ENCODE measurements at regions not wholly inside any gene's neighbourhood (a gene's known extent, or its start where the extent isn't known, plus 50 kb on each side); places are given as distances from the start of the nearest gene placed in this dataset.
A peak's percentile ranks its signal among the peaks of the same experiment; 100 is the strongest.

- DNase-seq: no peak
Measured at GRCh38 chr5:125302577-125302976, 556.1 kb upstream of the ZNF608 start.

- DNase-seq: no peak
Measured at GRCh38 chr5:125306741-125307140, 560.3 kb upstream of the ZNF608 start.

GRCh38 chr5:125310749-125311148 lies 564.3 kb upstream of the ZNF608 start:
- DNase-seq: no peak

- DNase-seq: no peak
Measured at GRCh38 chr5:125311743-125312142, 565.3 kb upstream of the ZNF608 start.

- DNase-seq: no peak
Measured at GRCh38 chr5:125313555-125313954, 567.1 kb upstream of the ZNF608 start.

GRCh38 chr5:125315306-125315705 lies 568.9 kb upstream of the ZNF608 start:
- DNase-seq: no peak

- no peak for DNase-seq
Measured at GRCh38 chr5:125316391-125316790, 570.0 kb upstream of the ZNF608 start.

GRCh38 chr5:125316915-125317535 lies 570.6 kb upstream of the ZNF608 start:
- no peak for DNase-seq

- no peak for DNase-seq
Measured at GRCh38 chr5:125317536-125317995, 571.1 kb upstream of the ZNF608 start.

GRCh38 chr5:125321654-125322053 lies 575.2 kb upstream of the ZNF608 start:
- no peak for DNase-seq

- DNase-seq: no peak
Measured at GRCh38 chr5:125323613-125324012, 577.2 kb upstream of the ZNF608 start.

- no peak for DNase-seq
Measured at GRCh38 chr5:125325488-125326149, 579.2 kb upstream of the ZNF608 start.

- DNase-seq: peak; percentile 49
Measured at GRCh38 chr5:125326150-125326510, 579.7 kb upstream of the ZNF608 start.

- DNase-seq: no peak
Measured at GRCh38 chr5:125327676-125328075, 581.2 kb upstream of the ZNF608 start.

- DNase-seq: no peak
Measured at GRCh38 chr5:125331987-125332598, 585.7 kb upstream of the ZNF608 start.

GRCh38 chr5:125333416-125333815 lies 587.0 kb upstream of the ZNF608 start:
- DNase-seq: no peak

- no peak for DNase-seq
Measured at GRCh38 chr5:125336401-125336800, 590.0 kb upstream of the ZNF608 start.

GRCh38 chr5:125337294-125337693 lies 590.9 kb upstream of the ZNF608 start:
- no peak for DNase-seq

GRCh38 chr5:125338440-125339174 lies 592.2 kb upstream of the ZNF608 start:
- no peak for DNase-seq

- no peak for DNase-seq
Measured at GRCh38 chr5:125341436-125341835, 595.0 kb upstream of the ZNF608 start.

GRCh38 chr5:125343015-125343414 lies 596.6 kb upstream of the ZNF608 start:
- DNase-seq: no peak

- no peak for DNase-seq
Measured at GRCh38 chr5:125346316-125346715, 599.9 kb upstream of the ZNF608 start.

GRCh38 chr5:125348221-125348692 lies 601.8 kb upstream of the ZNF608 start:
- no peak for DNase-seq
